Hepatocyte (in vitro differentiated cells): ENCODE measurements at regions not wholly inside any gene's neighbourhood (a gene's known extent, or its start where the extent isn't known, plus 50 kb on each side); places are given as distances from the start of the nearest gene placed in this dataset.

Experiments used
- CTCF ChIP-seq: fragments of 200-600 bp; sonication (generic); IDR thresholded peaks from 2 replicates; pipeline ENCODE4 v1.5.1; 2016; ENCODE audit warnings: antibody characterized with exemption, mild to moderate bottlenecking; ENCODE audit not compliant: poor library complexity
- EZH2 ChIP-seq: fragments of 200-600 bp; sonication (generic); IDR thresholded peaks from 2 replicates; pipeline ENCODE4 v1.6.1; 2016; ENCODE audit warnings: antibody characterized with exemption, mild to moderate bottlenecking, borderline replicate concordance

DNA sequence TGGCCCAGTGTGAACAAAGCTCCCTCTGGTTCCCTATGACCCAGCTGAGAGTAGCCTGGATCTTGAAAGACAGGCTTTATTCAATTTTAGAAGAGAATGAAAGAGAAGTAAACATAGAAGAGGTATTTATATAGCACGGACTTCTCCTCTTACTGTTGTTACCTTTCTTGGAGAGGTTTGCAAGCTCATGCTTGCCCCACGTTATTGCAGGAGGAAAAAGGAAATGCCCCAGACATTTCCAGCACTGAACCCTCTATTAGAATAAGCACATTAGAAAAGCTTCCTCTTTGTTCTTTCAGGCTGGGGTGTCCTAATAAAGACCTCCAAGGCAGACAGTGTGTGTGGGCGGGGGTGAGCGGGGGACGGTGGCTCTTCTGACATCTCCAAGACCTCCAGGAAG is 98.7 kb upstream of the AGBL1 start:
- no peak for TF ChIP-seq CTCF
- no peak for TF ChIP-seq EZH2
